Effector memory CD4-positive, alpha-beta T cell (primary cell): ENCODE measurements at regions not wholly inside any gene's neighbourhood (a gene's known extent, or its start where the extent isn't known, plus 50 kb on each side); places are given as distances from the start of the nearest gene placed in this dataset.
"Not testable (repeated sequence)": the region's sequence is repeated elsewhere in the genome, so short reads cannot be mapped to it uniquely, and the experiment has no call there.

Experiments
- DNase-seq, 3 donors: peaks; one replicate each; pipeline ENCODE4 v3.0.0-alpha.2; 2020
- H3K27ac ChIP-seq: 2 replicates; pipeline ENCODE4 v1.7.0; 2013; ENCODE audit warnings: mild to moderate bottlenecking, low read length, moderate library complexity; ENCODE audit not compliant: insufficient read depth, poor library complexity, severe bottlenecking
- H3K27me3 ChIP-seq: replicated peaks from 2 replicates; pipeline ENCODE4 v1.7.0; 2013; ENCODE audit warnings: mild to moderate bottlenecking, low read length; ENCODE audit not compliant: insufficient read depth, control insufficient read depth, poor library complexity, severe bottlenecking
- H3K36me3 ChIP-seq: 2 replicates; pipeline ENCODE4 v1.7.0; 2013; ENCODE audit warnings: mild to moderate bottlenecking, low read length, moderate library complexity; ENCODE audit not compliant: control insufficient read depth, insufficient read depth
- H3K4me1 ChIP-seq: 2 replicates; pipeline ENCODE4 v1.7.0; 2013; ENCODE audit warnings: low read length, mild to moderate bottlenecking; ENCODE audit not compliant: control insufficient read depth, insufficient read depth, poor library complexity, severe bottlenecking
- H3K4me3 ChIP-seq: 2 replicates; pipeline ENCODE4 v1.7.0; 2013; ENCODE audit warnings: low read length, low read depth, mild to moderate bottlenecking; ENCODE audit not compliant: insufficient read depth, poor library complexity, severe bottlenecking
- H3K9me3 ChIP-seq: 2 replicates; pipeline ENCODE4 v1.7.0; 2013; ENCODE audit warnings: mild to moderate bottlenecking, low read length, moderate library complexity; ENCODE audit not compliant: control insufficient read depth

- H3K27me3 ChIP-seq, result no peaks in the 10 kb centered on the region
- no peaks in the 10 kb centered on the region for H3K36me3 ChIP-seq
- no peak for DNase-seq
- H3K27ac ChIP-seq, result no peak overlapping the region
- no peaks in the 10 kb centered on the region for H3K9me3 ChIP-seq
- H3K4me3 ChIP-seq, result no peak overlapping the region
- H3K4me1 ChIP-seq, result no peaks in the 10 kb centered on the region
Measured at GRCh38 chr11:135019343-135019871, 607.4 kb upstream of the B3GAT1 start.

DNA sequence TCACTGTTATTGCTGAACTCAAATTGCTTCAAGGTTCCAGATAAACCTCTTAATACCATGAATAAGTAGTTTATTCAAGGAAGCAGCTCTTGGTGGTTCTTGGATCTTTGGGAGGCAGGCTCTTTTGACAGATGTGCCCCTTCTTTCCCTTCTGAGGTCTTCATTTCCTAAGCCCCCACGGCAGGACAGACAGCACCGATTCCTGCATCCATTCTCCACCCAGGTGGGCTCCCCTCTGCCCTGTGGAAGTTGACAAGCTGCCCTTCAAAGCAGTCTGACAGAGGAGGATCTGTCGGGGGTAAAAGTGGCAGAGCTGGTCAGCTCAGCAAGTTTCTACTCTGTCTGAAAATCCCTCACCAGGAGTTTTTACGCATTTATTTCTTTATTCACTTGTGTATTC lies 605.3 kb upstream of the B3GAT1 start:
- Histone ChIP-seq H3K9me3 (no peaks in the 10 kb centered on the region), H3K27ac (no peak overlapping the region), H3K4me3 (no peak overlapping the region), H3K36me3 (no peaks in the 10 kb centered on the region), H3K4me1 (no peaks in the 10 kb centered on the region), H3K27me3 (no peaks in the 10 kb centered on the region)
- no peak for DNase-seq

- Histone ChIP-seq H3K36me3 (no peaks in the 10 kb centered on the region), H3K4me1 (no peaks in the 10 kb centered on the region), H3K27ac (no peak overlapping the region), H3K4me3 (no peak overlapping the region), H3K9me3 (no peaks in the 10 kb centered on the region), H3K27me3 (no peaks in the 10 kb centered on the region)
- DNase-seq, result no peak
Measured at GRCh38 chr11:135015966-135016365, 603.9 kb upstream of the B3GAT1 start.

- H3K4me3 ChIP-seq, H3K27me3 ChIP-seq, DNase-seq, H3K27ac ChIP-seq, H3K9me3 ChIP-seq, H3K36me3 ChIP-seq, H3K4me1 ChIP-seq: not testable (repeated sequence)
Measured at GRCh38 chr11:135011313-135011712, 599.3 kb upstream of the B3GAT1 start.

DNA sequence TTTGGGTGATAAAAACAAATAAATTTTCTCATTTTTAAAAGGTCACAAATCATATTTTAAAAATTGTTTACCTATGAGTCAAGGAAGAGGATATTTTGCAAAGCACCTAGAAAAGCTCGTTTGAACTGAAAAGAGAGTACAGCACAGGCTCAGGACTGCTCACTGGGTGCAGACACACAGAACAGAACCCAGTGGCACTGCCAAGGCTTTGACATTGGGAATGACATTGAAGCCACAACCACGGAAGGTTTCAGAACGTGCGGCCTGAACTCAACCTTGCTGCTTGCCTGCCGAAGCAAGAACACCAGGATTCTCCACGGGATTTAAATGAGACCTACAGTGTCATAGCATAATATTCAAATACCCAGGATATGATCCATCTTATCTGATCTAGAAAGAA lies 597.1 kb upstream of the B3GAT1 start:
- Histone ChIP-seq H3K27me3 (no peaks in the 10 kb centered on the region), H3K4me1 (no peaks in the 10 kb centered on the region), H3K36me3 (no peaks in the 10 kb centered on the region), H3K27ac (no peak overlapping the region), H3K4me3 (no peak overlapping the region), H3K9me3 (no peaks in the 10 kb centered on the region)
- no peak for DNase-seq

DNA sequence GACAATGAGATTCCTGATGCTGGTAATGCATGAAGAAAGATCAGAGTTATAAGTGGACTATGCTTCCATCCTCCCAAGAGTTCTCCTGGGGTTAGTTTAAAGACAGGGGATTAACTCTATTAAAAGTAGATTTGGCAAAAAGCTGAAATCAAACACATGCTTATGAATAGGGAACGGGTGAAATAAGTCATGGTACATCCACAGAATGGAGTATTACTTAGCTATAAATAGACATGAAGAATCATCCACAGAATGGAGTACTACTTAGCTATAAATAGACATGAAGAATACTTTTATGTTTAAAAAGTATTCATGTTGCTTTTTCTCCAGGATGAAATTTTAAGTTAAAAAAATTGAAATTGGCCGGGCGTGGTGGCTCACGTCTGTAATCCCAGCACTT lies 596.4 kb upstream of the B3GAT1 start:
- DNase-seq, result no peak
- H3K4me1 ChIP-seq, result no peaks in the 10 kb centered on the region
- no peaks in the 10 kb centered on the region for H3K27me3 ChIP-seq
- no peaks in the 10 kb centered on the region for H3K36me3 ChIP-seq
- no peak overlapping the region for H3K4me3 ChIP-seq
- no peak overlapping the region for H3K27ac ChIP-seq
- no peaks in the 10 kb centered on the region for H3K9me3 ChIP-seq

- Histone ChIP-seq H3K36me3 (no peaks in the 10 kb centered on the region), H3K9me3 (no peaks in the 10 kb centered on the region), H3K27me3 (no peaks in the 10 kb centered on the region), H3K4me3 (no peak overlapping the region), H3K27ac (no peak overlapping the region), H3K4me1 (no peaks in the 10 kb centered on the region)
- no peak for DNase-seq
Measured at GRCh38 chr11:135008001-135008405, 596.0 kb upstream of the B3GAT1 start.

GRCh38 chr11:135006800-135007199 lies 594.8 kb upstream of the B3GAT1 start:
- no peak for DNase-seq
- no peak overlapping the region for H3K4me3 ChIP-seq
- H3K27me3 ChIP-seq, result no peaks in the 10 kb centered on the region
- H3K27ac ChIP-seq, result no peak overlapping the region
- H3K4me1 ChIP-seq, result no peaks in the 10 kb centered on the region
- H3K36me3 ChIP-seq, result no peaks in the 10 kb centered on the region
- no peaks in the 10 kb centered on the region for H3K9me3 ChIP-seq

GRCh38 chr11:135004495-135004894 lies 592.5 kb upstream of the B3GAT1 start:
- Histone ChIP-seq H3K9me3 (no peaks in the 10 kb centered on the region), H3K4me3 (no peak overlapping the region), H3K4me1 (no peaks in the 10 kb centered on the region), H3K27ac (no peak overlapping the region), H3K36me3 (no peaks in the 10 kb centered on the region), H3K27me3 (no peaks in the 10 kb centered on the region)
- no peak for DNase-seq

DNA sequence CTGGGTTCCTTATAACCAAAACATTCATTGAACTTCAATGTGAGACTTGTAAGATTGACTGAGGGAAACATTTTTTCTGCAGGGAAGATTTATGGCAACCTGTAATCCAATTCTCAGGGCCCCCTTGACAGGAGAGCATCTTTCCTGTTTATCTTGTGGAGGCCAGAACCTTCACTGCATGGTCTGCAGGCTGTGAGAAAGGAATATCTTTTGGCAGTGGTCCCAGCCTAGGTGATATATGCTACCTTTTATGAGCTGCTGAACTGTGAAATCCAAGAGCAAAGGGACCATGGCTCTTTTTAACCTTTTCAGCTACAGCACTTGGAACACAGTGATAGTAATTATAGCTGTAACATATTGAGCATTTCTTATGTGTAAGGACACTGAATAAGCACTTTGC lies 590.2 kb upstream of the B3GAT1 start:
- no peak overlapping the region for H3K27ac ChIP-seq
- no peaks in the 10 kb centered on the region for H3K9me3 ChIP-seq
- no peaks in the 10 kb centered on the region for H3K4me1 ChIP-seq
- no peaks in the 10 kb centered on the region for H3K36me3 ChIP-seq
- H3K4me3 ChIP-seq, result no peak overlapping the region
- DNase-seq, result no peak
- no peaks in the 10 kb centered on the region for H3K27me3 ChIP-seq

GRCh38 chr11:135001581-135001980 lies 589.5 kb upstream of the B3GAT1 start:
- no peak for DNase-seq
- Histone ChIP-seq H3K27ac (no peak overlapping the region), H3K36me3 (no peaks in the 10 kb centered on the region), H3K9me3 (no peaks in the 10 kb centered on the region), H3K4me1 (no peaks in the 10 kb centered on the region), H3K4me3 (no peak overlapping the region), H3K27me3 (no peaks in the 10 kb centered on the region)
